ENCODE measurements at regions not wholly inside any gene's neighbourhood (a gene's known extent, or its start where the extent isn't known, plus 50 kb on each side); places are given as distances from the start of the nearest gene placed in this dataset.

DNA sequence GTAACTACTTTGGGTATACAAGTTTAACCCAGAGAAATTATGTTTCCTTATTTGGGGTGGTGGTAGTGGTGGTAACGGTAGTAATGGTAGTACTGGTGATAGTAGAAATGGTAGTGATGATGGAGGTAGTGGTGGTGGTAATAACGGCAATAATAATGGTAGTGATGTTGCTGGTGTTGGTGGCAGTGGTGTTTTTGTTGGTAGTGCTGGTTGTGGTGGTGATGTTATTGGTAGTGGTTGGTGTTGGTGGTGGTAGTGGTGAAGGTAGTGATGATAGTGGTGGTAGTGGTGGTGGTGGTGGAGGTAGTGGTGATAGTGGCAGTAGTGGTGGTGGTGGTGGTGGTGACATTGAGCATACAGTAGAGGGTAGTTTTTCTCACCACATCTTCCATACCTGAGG is 95.6 kb downstream of the TMEM30B start:
- Mint-ChIP-seq H3K4me3 (no peak overlapping the region), H3K27ac (no peak overlapping the region), H3K36me3 (no peaks in the 10 kb centered on the region), H3K4me1 (ENCODE audit: low read depth) (peaks cover 18% of the 10 kb centered on the region), H3K9me3 (ENCODE audit: low read depth) (no peaks in the 10 kb centered on the region), H3K27me3 (peaks cover 32% of the 10 kb centered on the region)

DNA sequence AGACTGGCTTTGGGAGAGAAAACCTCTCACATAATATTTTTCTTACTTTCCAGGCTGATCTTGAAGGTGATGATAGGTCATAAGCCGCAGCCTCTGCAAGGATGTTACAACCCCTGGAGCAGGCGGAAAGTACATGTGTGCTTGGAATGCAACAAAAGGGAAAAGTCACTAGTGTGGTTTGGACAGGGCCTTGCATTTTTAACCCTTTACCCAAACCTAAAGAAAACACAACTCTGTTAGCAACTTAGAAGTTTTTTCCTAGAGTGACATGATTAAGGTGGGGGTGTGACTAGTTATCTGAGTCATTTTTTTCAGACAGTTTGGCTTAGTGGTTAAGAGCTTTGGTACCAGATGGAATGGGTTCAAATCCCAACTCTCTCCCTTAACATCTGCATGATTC is 97.0 kb downstream of the TMEM30B start:
- Mint-ChIP-seq H3K4me3 (no peak overlapping the region), H3K27me3 (peaks cover 23% of the 10 kb centered on the region), H3K27ac (no peak overlapping the region), H3K9me3 (ENCODE audit: low read depth) (no peaks in the 10 kb centered on the region), H3K4me1 (ENCODE audit: low read depth) (peaks cover 10% of the 10 kb centered on the region), H3K36me3 (no peaks in the 10 kb centered on the region)

DNA sequence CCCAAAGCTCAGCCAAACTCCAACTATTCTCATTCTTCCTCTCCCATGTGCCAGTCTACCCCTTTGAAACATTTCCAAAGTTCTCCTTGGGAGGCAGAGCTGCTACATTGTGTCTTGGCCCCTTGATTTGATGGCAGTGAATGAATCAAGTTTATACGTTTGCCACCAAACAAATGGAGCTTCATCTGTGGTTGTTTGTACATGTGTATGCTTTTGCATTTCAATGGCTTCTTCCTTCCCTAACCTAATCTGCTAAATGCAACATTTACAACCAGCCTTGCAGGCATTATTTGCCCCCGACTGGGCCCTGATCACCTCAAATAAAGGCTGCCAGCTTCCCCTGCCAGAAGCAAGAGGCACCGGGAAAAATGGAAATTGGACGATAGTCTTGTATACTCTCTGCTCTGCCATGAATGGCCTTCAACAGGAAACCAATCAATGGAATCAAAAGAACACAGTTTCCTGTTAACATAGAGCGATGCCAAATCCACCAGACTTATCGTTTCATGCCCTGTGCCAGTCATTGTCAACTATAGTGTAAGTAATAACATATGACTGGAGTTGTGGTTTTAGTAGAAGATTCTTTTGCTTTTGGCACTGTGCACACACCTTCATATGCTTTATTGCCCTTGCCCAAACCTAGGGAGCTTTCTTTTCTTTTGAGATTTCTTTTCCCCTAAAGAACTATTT is 97.8 kb downstream of the TMEM30B start:
- Mint-ChIP-seq H3K9me3 (ENCODE audit: low read depth) (no peaks in the 10 kb centered on the region), H3K27me3 (peaks cover 26% of the 10 kb centered on the region), H3K4me3 (no peak overlapping the region), H3K27ac (no peak overlapping the region), H3K36me3 (no peaks in the 10 kb centered on the region), H3K4me1 (ENCODE audit: low read depth) (peaks cover 11% of the 10 kb centered on the region)

DNA sequence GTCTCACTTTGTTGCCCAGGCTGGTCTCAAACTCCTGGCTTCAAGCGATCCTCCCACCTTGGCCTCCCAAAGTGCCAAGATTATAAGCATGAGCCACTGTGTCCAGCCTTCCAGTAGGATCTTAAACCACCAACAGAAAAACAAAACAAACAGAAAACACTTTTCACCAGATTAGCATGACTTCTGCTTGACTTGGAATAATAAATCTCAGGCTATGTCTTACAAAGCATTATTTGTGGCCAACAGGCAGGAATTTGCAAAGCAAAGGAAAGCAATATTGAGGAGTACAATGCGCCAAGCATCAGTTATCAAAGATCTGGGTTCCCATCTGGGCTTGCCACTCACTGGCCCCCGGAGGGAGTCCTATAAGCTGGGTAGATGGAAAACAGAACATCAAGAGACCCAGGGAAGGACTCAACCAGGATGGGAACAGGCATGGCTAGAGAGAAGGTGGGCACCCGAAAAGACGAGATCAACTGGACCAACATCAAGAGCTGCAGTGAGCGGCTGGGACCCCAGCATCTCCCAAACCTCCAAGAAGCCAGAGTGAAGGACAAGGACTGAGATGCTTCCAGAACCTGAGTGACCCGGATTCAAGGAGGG is 101.2 kb downstream of the TMEM30B start:
- H3K27me3 Mint-ChIP-seq = peaks cover 12% of the 10 kb centered on the region
- no peaks in the 10 kb centered on the region for H3K36me3 Mint-ChIP-seq
- no peak overlapping the region for H3K27ac Mint-ChIP-seq
- no peak overlapping the region for H3K4me3 Mint-ChIP-seq
- H3K4me1 Mint-ChIP-seq (ENCODE audit: low read depth) = peaks cover 18% of the 10 kb centered on the region
- H3K9me3 Mint-ChIP-seq (ENCODE audit: low read depth) = no peaks in the 10 kb centered on the region

DNA sequence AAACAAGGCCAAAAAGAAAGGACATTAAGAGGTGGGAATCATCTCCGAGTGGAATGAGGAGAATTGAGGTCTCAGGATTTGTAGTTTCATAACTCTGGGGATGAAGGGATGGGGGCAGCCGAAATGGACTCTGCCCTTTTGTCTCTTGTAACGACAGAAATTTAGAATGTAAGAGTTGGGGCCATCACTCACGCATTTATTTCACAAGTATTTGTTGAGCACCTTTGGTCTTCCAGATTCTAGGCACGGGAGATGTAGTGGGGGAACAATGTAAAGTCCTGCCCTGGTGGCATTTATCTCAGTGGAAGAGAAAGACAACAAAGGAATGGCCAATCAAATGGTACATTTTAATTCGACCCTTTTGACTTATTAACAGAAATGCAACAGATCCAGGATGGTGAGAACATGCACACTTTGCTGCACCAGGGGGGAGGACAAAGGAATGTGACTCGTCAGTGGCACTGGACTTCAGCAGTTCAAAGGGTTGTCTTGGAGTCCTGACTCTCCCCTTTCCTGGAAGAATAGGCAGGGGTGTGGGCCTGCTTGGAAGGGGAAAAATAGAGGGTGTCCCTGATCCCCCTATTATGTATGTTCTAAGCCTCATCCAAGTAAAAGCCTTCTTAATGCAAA is 102.0 kb downstream of the TMEM30B start:
- H3K4me1 Mint-ChIP-seq (ENCODE audit: low read depth) = peaks cover 18% of the 10 kb centered on the region
- no peak overlapping the region for H3K27ac Mint-ChIP-seq
- H3K27me3 Mint-ChIP-seq = peaks cover 12% of the 10 kb centered on the region
- no peaks in the 10 kb centered on the region for H3K9me3 Mint-ChIP-seq (ENCODE audit: low read depth)
- H3K4me3 Mint-ChIP-seq = no peak overlapping the region
- no peaks in the 10 kb centered on the region for H3K36me3 Mint-ChIP-seq

DNA sequence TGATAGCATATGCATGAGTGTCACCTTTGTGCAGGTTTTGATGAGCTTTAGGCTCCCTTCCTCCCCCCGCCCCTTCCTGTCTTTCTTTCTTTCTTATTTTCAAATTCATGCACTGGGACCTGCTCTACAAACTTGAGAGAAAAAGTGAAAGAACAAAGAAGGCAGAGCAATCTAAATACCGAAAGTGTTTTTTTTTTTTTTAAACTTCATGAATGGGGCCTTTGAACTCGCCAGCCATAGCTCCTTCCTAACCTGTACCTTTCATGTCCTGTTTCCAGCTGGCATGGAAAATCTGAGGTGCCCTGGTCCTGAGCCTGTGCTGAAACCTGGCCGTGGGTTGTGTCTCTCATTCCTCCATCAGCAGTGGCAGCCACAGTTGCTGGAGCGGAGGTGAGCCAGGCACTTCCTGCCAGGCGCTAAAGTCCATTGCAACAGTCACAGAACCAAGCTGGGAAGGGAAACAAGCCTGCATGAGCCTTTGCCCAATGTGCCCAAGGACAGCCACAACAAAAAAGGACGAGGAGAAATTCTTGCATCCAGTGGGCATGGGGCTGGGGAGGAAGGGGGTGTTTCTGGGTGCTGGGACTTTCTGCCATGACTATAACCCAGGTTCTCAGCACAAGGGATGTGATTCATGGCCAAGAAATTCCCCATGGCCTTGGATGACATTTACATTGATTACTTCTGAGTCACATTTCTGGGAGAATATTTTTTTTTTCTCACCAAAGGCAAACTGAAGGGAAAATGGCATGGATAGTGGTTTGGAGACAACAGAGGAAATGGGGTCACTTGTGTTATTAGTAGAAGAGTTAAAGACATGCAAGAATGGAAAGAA is 102.7 kb downstream of the TMEM30B start:
- Mint-ChIP-seq H3K9me3 (ENCODE audit: low read depth) (no peaks in the 10 kb centered on the region), H3K27me3 (peaks cover 13% of the 10 kb centered on the region), H3K4me3 (peak overlapping the region; percentile 44), H3K4me1 (ENCODE audit: low read depth) (peaks cover 15% of the 10 kb centered on the region), H3K36me3 (no peaks in the 10 kb centered on the region), H3K27ac (peak overlapping the region; percentile 19)

- H3K4me3 Mint-ChIP-seq = peak overlapping the region; percentile 44
- H3K9me3 Mint-ChIP-seq (ENCODE audit: low read depth) = peaks cover 7% of the 10 kb centered on the region
- H3K27me3 Mint-ChIP-seq = peaks cover 13% of the 10 kb centered on the region
- H3K4me1 Mint-ChIP-seq (ENCODE audit: low read depth) = peaks cover 9% of the 10 kb centered on the region
- no peaks in the 10 kb centered on the region for H3K36me3 Mint-ChIP-seq
- peak overlapping the region; percentile 19 for H3K27ac Mint-ChIP-seq
These were observed 103.6 kb downstream of the TMEM30B start for GRCh38 chr14:61177279-61178225.

- Mint-ChIP-seq H3K27ac (no peak overlapping the region), H3K36me3 (no peaks in the 10 kb centered on the region), H3K9me3 (ENCODE audit: low read depth) (peaks cover 7% of the 10 kb centered on the region), H3K27me3 (peaks cover 13% of the 10 kb centered on the region), H3K4me3 (no peak overlapping the region), H3K4me1 (ENCODE audit: low read depth) (peaks cover 9% of the 10 kb centered on the region)
These were observed 104.5 kb downstream of the TMEM30B start for GRCh38 chr14:61176686-61177085.

- Mint-ChIP-seq H3K27ac (no peak overlapping the region), H3K4me3 (no peak overlapping the region), H3K27me3 (peaks cover 12% of the 10 kb centered on the region), H3K9me3 (ENCODE audit: low read depth) (peaks cover 7% of the 10 kb centered on the region), H3K36me3 (no peaks in the 10 kb centered on the region), H3K4me1 (ENCODE audit: low read depth) (peaks cover 9% of the 10 kb centered on the region)
These were observed 106.2 kb downstream of the TMEM30B start for GRCh38 chr14:61174987-61175386.

DNA sequence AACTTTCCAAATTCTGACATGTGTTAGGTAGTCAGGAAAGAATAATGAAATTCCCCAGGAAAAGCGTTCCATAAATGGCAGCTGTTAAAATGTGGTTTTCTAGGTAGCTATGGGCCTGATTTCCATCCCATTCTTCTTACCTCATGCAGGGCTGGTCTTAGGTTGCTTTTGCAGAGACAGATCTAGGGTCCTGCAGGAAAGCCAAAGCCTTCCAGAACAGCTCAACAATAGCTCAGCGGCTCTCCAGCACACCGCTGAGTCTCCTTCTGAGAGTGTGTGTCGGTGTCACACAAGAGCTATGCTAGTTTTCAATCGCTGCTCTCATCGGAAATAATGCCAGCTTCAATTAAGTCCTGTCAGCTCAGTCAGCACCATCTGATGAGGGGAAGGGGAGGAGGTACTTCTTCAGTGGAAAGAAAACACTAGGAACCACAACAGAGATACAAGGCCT is 106.7 kb downstream of the TMEM30B start:
- H3K27ac Mint-ChIP-seq = no peak overlapping the region
- H3K4me1 Mint-ChIP-seq (ENCODE audit: low read depth) = peaks cover 9% of the 10 kb centered on the region
- H3K4me3 Mint-ChIP-seq = no peak overlapping the region
- peaks cover 7% of the 10 kb centered on the region for H3K9me3 Mint-ChIP-seq (ENCODE audit: low read depth)
- no peaks in the 10 kb centered on the region for H3K36me3 Mint-ChIP-seq
- peaks cover 13% of the 10 kb centered on the region for H3K27me3 Mint-ChIP-seq

DNA sequence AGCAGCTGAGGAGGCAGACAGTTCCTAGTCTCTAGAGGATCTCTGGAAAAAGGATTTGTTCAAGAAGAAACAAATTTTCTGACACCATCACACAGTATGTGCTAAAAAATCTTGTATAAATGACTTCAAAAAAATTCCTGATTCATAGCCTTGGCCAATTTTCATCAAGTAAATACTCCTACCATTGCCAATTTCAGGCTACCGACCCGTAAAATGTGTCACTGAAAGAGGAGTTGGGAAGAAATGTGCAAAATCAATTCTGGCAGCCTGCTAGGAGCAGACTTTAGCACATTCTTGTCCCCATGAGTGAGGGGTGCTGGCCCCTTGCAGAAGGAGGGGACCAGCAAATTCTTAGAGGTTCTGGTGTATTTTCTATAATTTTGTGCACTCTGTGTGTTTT is 109.4 kb downstream of the TMEM30B start:
- Mint-ChIP-seq H3K27ac (no peak overlapping the region), H3K4me1 (ENCODE audit: low read depth) (no peaks in the 10 kb centered on the region), H3K36me3 (no peaks in the 10 kb centered on the region), H3K9me3 (ENCODE audit: low read depth) (peaks cover 7% of the 10 kb centered on the region), H3K27me3 (peaks cover 10% of the 10 kb centered on the region), H3K4me3 (no peak overlapping the region)

DNA sequence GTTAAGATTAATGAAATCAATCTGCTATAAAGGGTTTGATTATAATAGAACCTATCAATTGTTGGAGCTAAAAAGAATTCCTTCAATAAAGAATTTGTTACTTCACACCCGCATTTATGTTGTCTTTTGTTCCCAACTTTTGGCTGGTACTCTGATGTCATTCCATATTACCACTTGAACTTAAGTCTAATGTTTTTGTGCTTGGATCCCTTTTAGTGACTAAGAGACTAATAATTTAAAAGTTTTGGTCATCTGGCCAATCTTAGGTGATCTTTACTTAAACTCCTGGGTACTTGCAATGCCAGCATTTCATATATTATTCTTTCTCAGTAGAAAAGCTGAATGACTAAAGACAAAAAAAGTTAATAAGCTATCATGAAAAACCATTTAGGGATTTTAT is 113.0 kb downstream of the TMEM30B start:
- Mint-ChIP-seq H3K27me3 (peaks cover 10% of the 10 kb centered on the region), H3K4me1 (ENCODE audit: low read depth) (no peaks in the 10 kb centered on the region), H3K4me3 (no peak overlapping the region), H3K27ac (no peak overlapping the region), H3K9me3 (ENCODE audit: low read depth) (peaks cover 11% of the 10 kb centered on the region), H3K36me3 (peaks cover 3% of the 10 kb centered on the region)

- Mint-ChIP-seq H3K4me1 (ENCODE audit: low read depth) (no peaks in the 10 kb centered on the region), H3K27me3 (peaks cover 12% of the 10 kb centered on the region), H3K9me3 (ENCODE audit: low read depth) (peaks cover 6% of the 10 kb centered on the region), H3K27ac (no peak overlapping the region), H3K4me3 (no peak overlapping the region), H3K36me3 (peaks cover 3% of the 10 kb centered on the region)
These were observed 113.5 kb downstream of the TMEM30B start for GRCh38 chr14:61167642-61168041.

DNA sequence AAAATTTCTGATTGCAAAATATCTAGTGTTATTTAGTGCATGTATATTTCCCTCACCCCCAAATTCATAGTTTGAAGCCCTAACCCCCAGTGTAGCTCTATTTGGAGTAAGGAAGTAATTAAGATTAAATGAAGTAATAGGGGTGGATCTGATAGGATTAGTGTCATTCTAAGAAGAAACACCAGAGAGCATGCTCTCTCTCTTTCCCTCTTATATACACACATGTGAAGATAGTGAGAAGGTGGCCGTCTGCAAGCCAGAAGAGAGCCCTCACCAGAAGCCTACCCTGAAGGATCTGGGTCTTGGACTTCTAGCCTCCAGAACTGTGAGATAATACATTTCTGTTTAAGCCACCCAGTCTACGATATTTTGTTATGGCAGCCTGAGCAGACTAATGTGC is 120.3 kb downstream of the TMEM30B start:
- H3K36me3 Mint-ChIP-seq = peaks cover 3% of the 10 kb centered on the region
- H3K9me3 Mint-ChIP-seq (ENCODE audit: low read depth) = peaks cover 6% of the 10 kb centered on the region
- no peak overlapping the region for H3K27ac Mint-ChIP-seq
- no peaks in the 10 kb centered on the region for H3K4me1 Mint-ChIP-seq (ENCODE audit: low read depth)
- H3K4me3 Mint-ChIP-seq = no peak overlapping the region
- peaks cover 15% of the 10 kb centered on the region for H3K27me3 Mint-ChIP-seq

Data from activated naive CD8-positive, alpha-beta T cell (primary cell).